ENCODE measurements at regions not wholly inside any gene's neighbourhood (a gene's known extent, or its start where the extent isn't known, plus 50 kb on each side); places are given as distances from the start of the nearest gene placed in this dataset.
"Not testable (repeated sequence)": the region's sequence is repeated elsewhere in the genome, so short reads cannot be mapped to it uniquely, and the experiment has no call there.

DNA sequence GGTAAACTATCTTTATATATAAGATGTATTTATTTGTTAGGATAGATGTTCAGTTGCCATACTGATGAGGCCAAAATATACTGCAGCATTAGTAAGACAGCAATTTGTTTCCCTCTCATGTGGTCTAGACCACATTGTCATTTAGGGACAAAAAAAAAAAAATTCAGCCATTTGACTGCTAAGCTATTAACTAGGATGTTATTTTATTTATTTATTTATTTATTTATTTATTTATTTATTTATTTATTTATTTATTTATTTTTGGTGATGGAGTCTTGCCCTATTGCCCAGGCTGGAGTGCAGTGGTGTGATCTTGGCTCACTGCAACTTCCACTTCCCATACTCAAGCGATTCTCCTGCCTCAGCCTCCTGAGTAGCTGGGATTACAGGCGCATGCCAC is 361.6 kb upstream of the EDIL3 start:
- TF ChIP-seq, protein P1, sequence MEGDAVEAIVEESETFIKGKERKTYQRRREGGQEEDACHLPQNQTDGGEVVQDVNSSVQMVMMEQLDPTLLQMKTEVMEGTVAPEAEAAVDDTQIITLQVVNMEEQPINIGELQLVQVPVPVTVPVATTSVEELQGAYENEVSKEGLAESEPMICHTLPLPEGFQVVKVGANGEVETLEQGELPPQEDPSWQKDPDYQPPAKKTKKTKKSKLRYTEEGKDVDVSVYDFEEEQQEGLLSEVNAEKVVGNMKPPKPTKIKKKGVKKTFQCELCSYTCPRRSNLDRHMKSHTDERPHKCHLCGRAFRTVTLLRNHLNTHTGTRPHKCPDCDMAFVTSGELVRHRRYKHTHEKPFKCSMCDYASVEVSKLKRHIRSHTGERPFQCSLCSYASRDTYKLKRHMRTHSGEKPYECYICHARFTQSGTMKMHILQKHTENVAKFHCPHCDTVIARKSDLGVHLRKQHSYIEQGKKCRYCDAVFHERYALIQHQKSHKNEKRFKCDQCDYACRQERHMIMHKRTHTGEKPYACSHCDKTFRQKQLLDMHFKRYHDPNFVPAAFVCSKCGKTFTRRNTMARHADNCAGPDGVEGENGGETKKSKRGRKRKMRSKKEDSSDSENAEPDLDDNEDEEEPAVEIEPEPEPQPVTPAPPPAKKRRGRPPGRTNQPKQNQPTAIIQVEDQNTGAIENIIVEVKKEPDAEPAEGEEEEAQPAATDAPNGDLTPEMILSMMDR (IDR thresholded peaks at IDR 0.05; ENCODE audit: control extremely low read depth in 1 of 3, insufficient read depth in 1 of 3, low read depth in 1 of 3, low read length in 3 of 3): not testable (repeated sequence)
- TF ChIP-seq SIN3A (conservative IDR thresholded peaks at IDR 0.05 in 1 of 2, IDR thresholded peaks at IDR 0.05 in 1 of 2; ENCODE audit: low read depth in 1 of 2, low read length in 2 of 2): not testable (repeated sequence)

Data from H1 (cell line).